ENCODE measurements at regions not wholly inside any gene's neighbourhood (a gene's known extent, or its start where the extent isn't known, plus 50 kb on each side); places are given as distances from the start of the nearest gene placed in this dataset.

DNA sequence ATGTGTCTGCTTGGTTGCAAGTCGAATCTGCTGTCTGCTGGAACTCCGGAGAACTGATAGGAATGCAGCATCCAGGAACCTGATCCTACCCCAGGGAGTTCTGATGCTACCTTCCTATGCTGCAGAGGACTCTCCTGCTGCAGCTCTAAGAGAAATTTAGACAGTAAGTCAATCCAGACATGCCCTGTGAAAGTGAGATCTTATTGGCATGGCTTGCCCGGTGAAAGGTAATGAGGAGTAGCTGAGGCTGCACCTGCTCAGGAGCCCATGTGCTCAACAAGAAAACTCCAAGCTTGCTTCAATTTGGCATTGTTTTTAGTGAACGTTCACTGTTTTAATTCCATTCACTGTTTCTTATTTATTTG lies 217.3 kb upstream of the SERP2 start:
- FAIRE-seq: no peak

GRCh38 chr13:44157606-44158005 lies 216.0 kb upstream of the SERP2 start:
- FAIRE-seq: no peak

GRCh38 chr13:44158098-44158521 lies 215.5 kb upstream of the SERP2 start:
- no peak for FAIRE-seq

DNA sequence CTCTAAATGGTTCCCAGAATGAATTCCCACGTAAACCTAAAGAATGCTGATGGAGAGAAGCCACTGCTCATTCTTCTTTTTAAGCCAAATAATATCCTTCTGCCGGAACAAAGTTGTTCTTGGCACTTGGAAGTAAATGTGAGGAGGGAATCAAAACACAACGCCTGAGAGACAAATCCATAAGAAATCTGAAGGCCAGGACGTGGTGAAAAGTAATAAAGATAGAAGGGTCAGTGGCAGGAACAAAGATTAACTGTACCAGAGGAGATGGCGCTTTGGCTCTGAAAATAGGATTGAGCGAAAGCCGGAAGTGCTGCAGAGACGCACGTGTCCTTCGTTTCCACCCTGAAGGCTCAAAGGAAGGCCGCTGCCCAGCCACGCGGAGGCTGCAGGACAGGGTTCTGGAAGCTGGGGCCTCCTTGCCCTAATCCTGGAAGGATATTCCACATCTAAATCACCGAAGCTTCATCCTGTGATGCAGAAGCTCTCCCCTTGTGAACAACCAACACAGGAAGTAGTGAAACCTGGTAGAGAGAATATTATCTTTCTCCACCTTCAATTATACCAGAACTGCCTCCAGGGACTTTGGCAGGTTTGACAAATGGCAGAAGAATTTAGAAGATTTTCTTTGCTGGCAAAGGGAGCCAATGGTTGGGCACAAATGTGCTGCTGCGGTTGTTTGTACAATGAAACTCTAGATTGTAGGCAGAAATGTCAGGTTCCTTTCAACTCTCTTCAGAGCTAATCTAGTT lies 214.6 kb upstream of the SERP2 start:
- no peak for FAIRE-seq

GRCh38 chr13:44159633-44160279 lies 213.9 kb upstream of the SERP2 start:
- no peak for FAIRE-seq

DNA sequence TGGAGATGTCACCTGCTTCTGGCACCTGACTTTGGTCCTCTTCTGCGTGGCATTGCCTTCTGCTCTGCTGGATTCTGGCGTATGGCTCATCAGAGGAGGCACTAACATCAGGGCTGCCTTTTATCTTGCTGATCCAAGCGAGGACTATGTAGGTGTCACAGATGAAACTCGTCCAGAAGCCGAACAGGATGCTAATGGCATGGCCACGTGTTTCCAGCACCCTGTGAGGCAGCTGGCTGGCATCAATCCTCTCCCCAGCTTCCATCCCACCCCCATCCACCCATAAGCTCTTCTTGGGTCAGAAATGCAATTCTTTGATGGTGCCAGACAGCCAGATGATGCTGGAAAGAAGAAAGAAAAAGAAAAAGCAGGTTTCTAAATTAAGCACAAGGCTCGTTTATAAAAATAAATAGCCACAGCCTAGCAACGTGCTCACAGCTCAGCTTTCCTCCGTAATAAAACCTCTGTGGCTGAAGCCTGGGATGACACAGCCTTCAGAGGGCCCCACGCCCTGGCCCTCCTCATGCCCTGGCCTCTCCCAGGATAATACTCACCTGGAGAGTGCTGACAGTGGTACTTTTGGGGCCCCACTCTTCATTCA lies 212.9 kb upstream of the SERP2 start:
- FAIRE-seq: no peak

DNA sequence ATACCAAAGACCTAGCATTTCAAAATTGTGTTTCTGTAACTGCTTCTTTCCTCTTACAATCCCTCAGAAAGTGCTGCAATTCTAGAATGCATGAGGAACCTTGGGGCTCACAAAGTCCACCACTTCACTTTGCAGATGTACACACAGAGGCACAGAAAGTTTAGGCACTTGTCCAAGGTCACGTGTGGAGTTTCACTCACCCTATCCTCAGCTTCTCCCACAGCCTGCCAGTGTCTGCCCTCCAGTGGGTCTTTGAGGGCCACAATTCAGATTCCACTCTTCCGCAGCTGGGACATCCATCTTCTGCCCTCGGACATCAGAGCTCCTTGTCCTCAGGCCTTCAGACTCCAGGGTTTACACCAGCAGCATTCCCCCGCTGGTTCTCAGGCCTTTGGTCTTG lies 210.5 kb upstream of the SERP2 start:
- FAIRE-seq: no peak

DNA sequence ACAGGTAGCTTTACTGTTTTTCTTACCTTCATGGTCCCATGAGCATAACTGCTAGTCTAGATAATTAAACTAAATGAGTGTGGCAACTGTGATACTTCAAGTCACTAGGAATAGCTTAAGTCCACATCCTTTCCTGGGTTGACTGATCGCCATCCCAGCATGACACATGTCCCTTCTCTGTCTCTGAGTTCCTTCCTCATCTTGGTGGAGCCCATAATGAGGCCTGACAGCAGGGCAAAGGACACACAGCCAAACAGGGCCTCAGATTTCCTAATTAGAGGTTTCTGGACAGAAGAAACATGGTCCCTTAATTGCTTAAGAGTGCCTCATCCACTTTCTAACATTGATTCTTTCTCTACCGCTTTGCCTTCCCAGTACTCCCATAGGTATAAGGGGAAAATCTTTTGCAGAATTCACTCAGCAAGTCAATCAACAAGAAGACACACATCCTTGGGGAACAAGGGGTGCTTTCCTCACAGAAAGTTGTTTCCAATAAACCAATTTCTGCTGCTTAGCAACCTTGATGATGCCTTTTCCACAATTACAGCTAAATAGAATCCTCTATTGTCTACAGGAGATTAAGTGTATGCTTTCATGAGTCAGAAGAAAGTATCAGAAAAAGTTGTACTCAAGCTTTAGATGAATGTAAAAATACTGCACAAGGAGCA lies 208.3 kb upstream of the SERP2 start:
- FAIRE-seq: no peak

GRCh38 chr13:44165889-44166496 lies 207.6 kb upstream of the SERP2 start:
- no peak for FAIRE-seq

- no peak for FAIRE-seq
These were observed 204.4 kb upstream of the SERP2 start for GRCh38 chr13:44169018-44169911.

GRCh38 chr13:44170731-44171130 lies 202.9 kb upstream of the SERP2 start:
- FAIRE-seq: no peak

GRCh38 chr13:44171156-44171555 lies 202.5 kb upstream of the SERP2 start:
- FAIRE-seq: no peak

- no peak for FAIRE-seq
These were observed 201.8 kb upstream of the SERP2 start for GRCh38 chr13:44171861-44172260.

GRCh38 chr13:44172281-44172810 lies 201.3 kb upstream of the SERP2 start:
- no peak for FAIRE-seq

- FAIRE-seq: no peak
These were observed 198.7 kb upstream of the SERP2 start for GRCh38 chr13:44174769-44175425.

GRCh38 chr13:44176173-44176572 lies 197.5 kb upstream of the SERP2 start:
- no peak for FAIRE-seq

DNA sequence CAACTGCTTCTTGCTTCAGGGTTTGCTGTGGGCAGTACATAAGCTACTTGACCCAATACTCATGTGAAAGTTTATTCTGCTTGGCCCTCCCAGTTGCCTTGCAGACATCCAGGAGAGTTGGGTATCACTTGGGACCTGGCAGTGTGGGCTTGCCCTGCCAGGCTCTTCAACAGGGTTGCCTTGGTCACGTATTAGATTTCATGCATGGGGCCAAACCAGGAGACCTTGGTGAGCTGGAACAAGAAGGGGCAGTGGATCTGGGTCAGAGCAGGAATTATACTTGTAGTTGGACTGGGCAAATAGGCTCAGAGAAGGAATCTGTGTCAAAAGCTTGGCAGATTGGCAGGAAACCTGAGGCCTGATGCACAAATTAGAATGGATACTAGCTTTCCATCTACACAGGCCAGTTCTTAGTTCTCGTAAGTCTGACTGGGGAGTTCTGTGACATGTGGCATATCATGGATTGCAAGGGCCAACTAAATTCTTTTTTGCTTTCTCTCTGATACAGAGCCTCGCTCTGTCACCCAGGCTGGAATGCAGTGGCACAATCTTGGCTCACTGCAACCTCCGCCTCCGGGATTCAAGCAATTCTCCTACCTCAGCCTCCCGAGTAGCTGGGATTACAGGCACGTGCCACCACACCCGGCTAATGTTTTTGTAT lies 192.6 kb upstream of the SERP2 start:
- no peak for FAIRE-seq

DNA sequence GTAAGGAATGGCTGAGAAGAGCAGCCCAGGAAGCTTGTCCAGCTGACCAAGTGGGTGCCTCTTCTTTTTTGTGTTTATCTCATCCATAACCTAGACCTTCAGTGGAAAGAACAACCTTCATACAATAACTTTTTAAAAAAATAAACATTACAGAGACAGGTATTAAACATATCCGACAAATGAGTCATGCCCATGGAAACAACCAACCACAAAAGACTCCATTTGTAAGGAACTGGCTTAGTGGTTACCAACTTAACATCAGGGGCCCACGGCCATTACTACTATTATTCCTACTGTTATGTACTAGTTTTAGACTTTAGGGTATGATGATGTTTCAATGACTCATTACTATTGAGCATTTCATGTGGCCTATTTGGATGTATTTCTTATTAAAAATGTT lies 191.7 kb upstream of the SERP2 start:
- FAIRE-seq: no peak

- no peak for FAIRE-seq
These were observed 188.9 kb upstream of the SERP2 start for GRCh38 chr13:44184740-44185139.

- FAIRE-seq: no peak
These were observed 185.4 kb upstream of the SERP2 start for GRCh38 chr13:44188257-44188656.

DNA sequence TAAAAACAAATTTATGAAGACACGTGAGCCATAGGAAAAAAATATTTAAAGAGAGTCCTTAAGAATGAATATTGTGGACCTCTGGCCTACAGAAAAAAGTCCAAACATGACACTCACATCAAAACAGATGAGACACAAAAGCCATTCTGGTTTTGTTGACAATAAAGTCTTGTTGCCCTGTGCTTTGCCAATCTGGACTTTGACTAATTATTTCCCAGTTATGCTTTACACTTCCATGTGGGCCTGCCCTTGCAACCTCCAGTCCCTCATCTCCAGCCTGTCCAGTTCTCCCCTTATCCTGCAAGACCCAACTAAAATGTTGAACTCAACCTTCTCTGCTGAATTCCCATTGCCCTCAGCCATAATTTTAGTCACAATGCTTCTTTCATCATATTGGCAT lies 184.5 kb upstream of the SERP2 start:
- FAIRE-seq: no peak
